HCT116 (cell line): ENCODE measurements at regions not wholly inside any gene's neighbourhood (a gene's known extent, or its start where the extent isn't known, plus 50 kb on each side); places are given as distances from the start of the nearest gene placed in this dataset.

ENCODE experiments used
- ATAC-seq: fragments of 200-7000 bp; cut with Tn5 transposase; 2 replicates; pipeline ENCODE4 v1.9.1; 2020; ENCODE audit warnings: mild to moderate bottlenecking, moderate library complexity
- BruUV-seq: library from RNA; stranded (reverse); fragments of 400-500 nt; replicated peaks from 2 replicates; lab custom pipeline; 2021; lab: Mats Ljungman, UMichigan
- CTCF ChIA-PET: fragments of 300-600 bp; sonication (Branson Sonifier 250); formaldehyde crosslinking; loops from one replicate; lab custom pipeline; 2021; ENCODE audit warnings: antibody characterized with exemption; lab: Charles Lee
- POLR2A ChIA-PET: fragments of 300-600, 350-600 bp; sonication (Branson Sonifier 250); formaldehyde crosslinking; loops from one replicate; lab custom pipeline; 2021; ENCODE audit warnings: antibody characterized with exemption; lab: Charles Lee
- RAD21 ChIA-PET, 2 experiments: fragments of 300-600 bp; sonication (Branson Sonifier 250); formaldehyde crosslinking; loops; one replicate each; lab custom pipeline; 2023; ENCODE audit warnings: low total read pairs in 2 of 2; ENCODE audit not compliant: uncharacterized antibody in 2 of 2, unreplicated experiment in 2 of 2, low non-redundant PET in 1 of 2; lab: Charles Lee
- DNase-seq: peaks from one replicate; pipeline ENCODE4 v3.0.0-alpha.2; 2010; ENCODE audit warnings: low read depth, low spot score
- H2AFZ ChIP-seq: fragments of 200-600 bp; shearing (Covaris generic), sonication (generic); 2 replicates; pipeline ENCODE4 v1.6.1; 2017; ENCODE audit warnings: low read depth, mixed run types, mixed read lengths, antibody characterized with exemption, low read length; ENCODE audit not compliant: poor library complexity, severe bottlenecking
- H3K27ac ChIP-seq: 2 replicates; pipeline ENCODE4 v1.5.1; 2012; ENCODE audit warnings: low read depth, low read length
- H3K27me3 ChIP-seq: fragments of 200-600 bp; sonication (generic); 2 replicates; pipeline ENCODE4 v1.6.1; 2016; ENCODE audit warnings: mixed run types, low read length, mixed read lengths; ENCODE audit not compliant: insufficient read depth
- H3K36me3 ChIP-seq, 2 experiments: fragments of 200-500 bp in 1 of 2; fragments of 200-600 bp in 1 of 2; sonication (Bioruptor generic) in 1 of 2; sonication (generic) in 1 of 2; 2 replicates each; pipeline versions ENCODE4 v1.5.1 to v1.6.1; 2014 to 2016; ENCODE audit warnings: low read length in 2 of 2, inconsistent platforms in 1 of 2, mixed read lengths in 1 of 2, mixed run types in 1 of 2; ENCODE audit not compliant: insufficient read depth in 2 of 2, control insufficient read depth in 1 of 2
- H3K4me1 ChIP-seq, 2 experiments: fragments of 200-600 bp in 1 of 2; sonication (generic) in 1 of 2; 2 replicates each; pipeline versions ENCODE4 v1.5.1 to v1.6.1; 2012 to 2017; ENCODE audit warnings: low read length in 2 of 2, inconsistent platforms in 1 of 2, mild to moderate bottlenecking in 1 of 2, mixed read lengths in 1 of 2, mixed run types in 1 of 2, moderate library complexity in 1 of 2; ENCODE audit not compliant: insufficient read depth in 2 of 2, control insufficient read depth in 1 of 2
- H3K4me2 ChIP-seq: fragments of 200-600 bp; sonication (generic); 2 replicates; pipeline ENCODE4 v1.6.1; 2017; ENCODE audit warnings: mixed run types, low read length, mixed read lengths
- H3K4me3 ChIP-seq, 2 experiments: fragments of 200-600 bp in 1 of 2; sonication (generic) in 1 of 2; replicated peaks in 1 of 2; 2 replicates each; pipeline ENCODE4 v1.5.1; 2011 to 2016; ENCODE audit warnings: low read length in 2 of 2, control low read depth in 1 of 2, low read depth in 1 of 2, mild to moderate bottlenecking in 1 of 2, mixed read lengths in 1 of 2, mixed run types in 1 of 2
- H3K79me2 ChIP-seq: fragments of 200-600 bp; sonication (generic); 2 replicates; pipeline ENCODE4 v1.6.1; 2017; ENCODE audit warnings: mild to moderate bottlenecking, mixed run types, low read length, moderate library complexity, mixed read lengths; ENCODE audit not compliant: insufficient read depth
- H3K9ac ChIP-seq: fragments of 200-600 bp; sonication (generic); 2 replicates; pipeline ENCODE4 v1.6.1; 2016; ENCODE audit warnings: low read length, mixed read lengths
- H3K9me2 ChIP-seq: fragments of 200-600 bp; sonication (generic), shearing (Covaris generic); 2 replicates; pipeline ENCODE4 v1.6.1; 2017; ENCODE audit warnings: mixed run types, mild to moderate bottlenecking, moderate library complexity; ENCODE audit not compliant: insufficient read depth
- H3K9me3 ChIP-seq, 2 experiments: fragments of 200-500 bp in 1 of 2; fragments of 200-600 bp in 1 of 2; sonication (Bioruptor generic) in 1 of 2; sonication (generic) in 1 of 2; 2 replicates each; pipeline ENCODE4 v1.6.1; 2014 to 2017; ENCODE audit warnings: low read length in 2 of 2, mixed read lengths in 2 of 2, inconsistent platforms in 1 of 2, low read depth in 1 of 2, mild to moderate bottlenecking in 1 of 2, mixed run types in 1 of 2, moderate library complexity in 1 of 2; ENCODE audit not compliant: control insufficient read depth in 1 of 2, insufficient read depth in 1 of 2
- H4K20me1 ChIP-seq: fragments of 200-600 bp; sonication (generic), shearing (Covaris generic); 2 replicates; pipeline ENCODE4 v1.6.1; 2017; ENCODE audit warnings: mixed run types, mild to moderate bottlenecking, moderate library complexity; ENCODE audit not compliant: insufficient read depth
- CBX3 ChIP-seq: IDR thresholded peaks from 2 replicates; pipeline ENCODE4 v1.6.1; 2012; ENCODE audit warnings: low read depth
- EGR1 ChIP-seq: IDR thresholded peaks from 2 replicates; pipeline ENCODE4 v1.6.1; 2012; ENCODE audit warnings: low read depth
- ELF1 ChIP-seq: IDR thresholded peaks from 2 replicates; pipeline ENCODE4 v1.6.1; 2012; ENCODE audit warnings: low read depth, borderline replicate concordance
- EZH2 ChIP-seq: fragments of 200-600 bp; sonication (generic); IDR thresholded peaks from 2 replicates; pipeline ENCODE4 v1.6.1; 2017; ENCODE audit warnings: antibody characterized with exemption, mixed run types
- EZH2phosphoT487 ChIP-seq: fragments of 200-600 bp; IDR thresholded peaks from 2 replicates; pipeline ENCODE4 v1.6.1; 2018; ENCODE audit warnings: antibody characterized with exemption, borderline replicate concordance
- POLR2AphosphoS5 ChIP-seq: IDR thresholded peaks from 2 replicates; pipeline ENCODE4 v1.6.1; 2011; ENCODE audit warnings: mild to moderate bottlenecking, low read depth, low read length, moderate library complexity
- RAD21 ChIP-seq: IDR thresholded peaks from 2 replicates; pipeline ENCODE4 v1.6.1; 2012; ENCODE audit warnings: low read depth, mild to moderate bottlenecking
- SIN3A ChIP-seq: IDR thresholded peaks from 2 replicates; pipeline ENCODE4 v1.6.1; 2012; ENCODE audit warnings: low read depth
- SP1 ChIP-seq: IDR thresholded peaks from 2 replicates; pipeline ENCODE4 v1.6.1; 2012; ENCODE audit warnings: low read depth
- SRF ChIP-seq: IDR thresholded peaks from 2 replicates; pipeline ENCODE4 v1.6.1; 2012; ENCODE audit warnings: low read depth
- TCF7L2 ChIP-seq: IDR thresholded peaks from 2 replicates; pipeline ENCODE4 v1.7.0; 2011; ENCODE audit warnings: borderline replicate concordance, inconsistent platforms; ENCODE audit not compliant: insufficient read depth, insufficient read length; ENCODE audit errors: extremely low read depth
- ZBTB33 ChIP-seq: IDR thresholded peaks from 2 replicates; pipeline ENCODE4 v1.6.1; 2011; ENCODE audit warnings: mild to moderate bottlenecking, low read length, moderate library complexity; ENCODE audit not compliant: insufficient replicate concordance; ENCODE audit errors: extremely low read depth
- ZFX ChIP-seq: fragments of 450-650 bp; IDR thresholded peaks from 2 replicates; pipeline ENCODE4 v1.6.1; 2017
- ZNF274 ChIP-seq: fragments of 200-500 bp; sonication (Bioruptor generic); IDR thresholded peaks from 2 replicates; pipeline ENCODE4 v1.6.1; 2014; ENCODE audit warnings: mild to moderate bottlenecking, low read depth, low read length, inconsistent platforms
- intact Hi-C: fragments of 100-400 bp; cut with micrococcal nuclease; formaldehyde crosslinking; loops from 2 replicates; pipeline ENCODE4 v1.10.0; 2022
- TF ChIP-seq, protein P1 (sequence below): IDR thresholded peaks from 2 replicates; pipeline ENCODE4 v1.6.1; 2012
- TF ChIP-seq, protein P2 (sequence below), 3 experiments: fragments of 200-600 bp in 1 of 3; sonication (generic) in 1 of 3; IDR thresholded peaks in 2 of 3; conservative IDR thresholded peaks in 1 of 3; 2 replicates each; pipeline ENCODE4 v1.5.1; 2012 to 2017; ENCODE audit warnings: low read depth in 2 of 3, low read length in 2 of 3, antibody characterized with exemption in 1 of 3, borderline replicate concordance in 1 of 3, control low read depth in 1 of 3, mild to moderate bottlenecking in 1 of 3, mixed read lengths in 1 of 3, mixed run types in 1 of 3, moderate library complexity in 1 of 3; ENCODE audit not compliant: insufficient read depth in 1 of 3

GRCh38 chr2:219946021-219946420 lies 318.6 kb downstream of the SLC4A3 start (continued):
- no peak for TF ChIP-seq RAD21
- no peak for TF ChIP-seq TCF7L2
- TF ChIP-seq EGR1: no peak
- no peak for TF ChIP-seq POLR2AphosphoS5
- TF ChIP-seq SIN3A: no peak
- TF ChIP-seq CBX3: no peak
- TF ChIP-seq SP1: no peak
- TF ChIP-seq SRF: no peak
- no peak for TF ChIP-seq ELF1
- no peak for TF ChIP-seq ZFX
- no peak for TF ChIP-seq EZH2
- no peak for TF ChIP-seq ZNF274

- Histone ChIP-seq H3K9ac (no peak overlapping the region), H3K4me3 (no peak overlapping the region), H3K9me2 (no peaks in the 10 kb centered on the region), H2AFZ (no peak overlapping the region), H3K36me3 (no peaks in the 10 kb centered on the region; a peak in 1 of 4 replicates), H3K79me2 (no peaks in the 10 kb centered on the region), H3K4me1 (no peaks in the 10 kb centered on the region), H3K4me2 (no peak overlapping the region), H3K9me3 (no peaks in the 10 kb centered on the region), H4K20me1 (no peaks in the 10 kb centered on the region), H3K27ac (no peak overlapping the region), H3K27me3 (no peaks in the 10 kb centered on the region)
- DNase-seq (no peak), ATAC-seq (peak; percentile 70)
- peak; percentile 72 for TF ChIP-seq SRF
- TF ChIP-seq, protein P1, sequence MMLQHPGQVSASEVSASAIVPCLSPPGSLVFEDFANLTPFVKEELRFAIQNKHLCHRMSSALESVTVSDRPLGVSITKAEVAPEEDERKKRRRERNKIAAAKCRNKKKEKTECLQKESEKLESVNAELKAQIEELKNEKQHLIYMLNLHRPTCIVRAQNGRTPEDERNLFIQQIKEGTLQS: no peak
- no peak for TF ChIP-seq EZH2phosphoT487
- TF ChIP-seq EGR1: no peak
- TF ChIP-seq CBX3: no peak
- no peak for TF ChIP-seq ZBTB33
- TF ChIP-seq, protein P2, sequence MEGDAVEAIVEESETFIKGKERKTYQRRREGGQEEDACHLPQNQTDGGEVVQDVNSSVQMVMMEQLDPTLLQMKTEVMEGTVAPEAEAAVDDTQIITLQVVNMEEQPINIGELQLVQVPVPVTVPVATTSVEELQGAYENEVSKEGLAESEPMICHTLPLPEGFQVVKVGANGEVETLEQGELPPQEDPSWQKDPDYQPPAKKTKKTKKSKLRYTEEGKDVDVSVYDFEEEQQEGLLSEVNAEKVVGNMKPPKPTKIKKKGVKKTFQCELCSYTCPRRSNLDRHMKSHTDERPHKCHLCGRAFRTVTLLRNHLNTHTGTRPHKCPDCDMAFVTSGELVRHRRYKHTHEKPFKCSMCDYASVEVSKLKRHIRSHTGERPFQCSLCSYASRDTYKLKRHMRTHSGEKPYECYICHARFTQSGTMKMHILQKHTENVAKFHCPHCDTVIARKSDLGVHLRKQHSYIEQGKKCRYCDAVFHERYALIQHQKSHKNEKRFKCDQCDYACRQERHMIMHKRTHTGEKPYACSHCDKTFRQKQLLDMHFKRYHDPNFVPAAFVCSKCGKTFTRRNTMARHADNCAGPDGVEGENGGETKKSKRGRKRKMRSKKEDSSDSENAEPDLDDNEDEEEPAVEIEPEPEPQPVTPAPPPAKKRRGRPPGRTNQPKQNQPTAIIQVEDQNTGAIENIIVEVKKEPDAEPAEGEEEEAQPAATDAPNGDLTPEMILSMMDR (IDR thresholded peaks at IDR 0.05 in 2 of 3, conservative IDR thresholded peaks at IDR 0.05 in 1 of 3; ENCODE audit: borderline replicate concordance in 1 of 3, insufficient read depth in 1 of 3, low read depth in 2 of 3, low read length in 2 of 3): 0 out of 6 replicates have a peak, but pooled peaks of 1 of the 3 experiments have one; percentile 8
- no peak for TF ChIP-seq ZNF274
- intact Hi-C loops: no loop called here
- no TSS peak for BruUV-seq
- ChIA-PET POLR2A (no interaction called here), RAD21 (no interaction called here), CTCF (no interaction called here)
These were observed 319.1 kb downstream of the SLC4A3 start for GRCh38 chr2:219946529-219946928.
